SH-SY5Y (cell line): ENCODE measurements at regions not wholly inside any gene's neighbourhood (a gene's known extent, or its start where the extent isn't known, plus 50 kb on each side); places are given as distances from the start of the nearest gene placed in this dataset.

ENCODE experiments used
- GATA2 ChIP-seq: IDR thresholded peaks from 2 replicates; pipeline ENCODE4 v1.6.1; 2011; ENCODE audit warnings: mild to moderate bottlenecking, low read depth, low read length
- GATA3 ChIP-seq: IDR thresholded peaks from 2 replicates; pipeline ENCODE4 v1.6.1; 2011; ENCODE audit warnings: low read depth, mild to moderate bottlenecking, low read length, moderate library complexity

DNA sequence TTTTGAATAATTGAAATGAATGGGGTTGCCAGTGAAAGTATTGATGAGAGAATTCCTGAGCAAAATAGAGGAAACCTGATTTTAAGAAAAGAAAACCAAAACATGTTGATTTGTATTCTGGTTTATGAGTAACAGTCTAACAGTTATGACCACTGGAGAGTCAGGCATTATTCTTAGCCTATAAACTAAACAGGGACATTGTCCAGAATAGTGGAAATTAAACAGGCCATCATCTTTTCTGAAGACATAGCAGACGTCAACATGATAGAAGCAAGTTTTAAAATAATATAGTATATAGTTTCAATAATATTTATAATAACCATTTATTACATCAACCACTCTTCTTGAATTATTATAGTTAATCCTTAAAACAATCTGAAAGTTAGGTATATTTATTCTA lies 178.3 kb upstream of the MPDZ start:
- TF ChIP-seq GATA2 (no peak), GATA3 (no peak)
